Fibroblast of skin of right quadriceps (primary cell): ENCODE measurements at regions not wholly inside any gene's neighbourhood (a gene's known extent, or its start where the extent isn't known, plus 50 kb on each side); places are given as distances from the start of the nearest gene placed in this dataset.
A peak's percentile ranks its signal among the peaks of the same experiment; 100 is the strongest.
"Not testable (repeated sequence)": the region's sequence is repeated elsewhere in the genome, so short reads cannot be mapped to it uniquely, and the experiment has no call there.

ENCODE experiments used
- DNase-seq: peaks from one replicate; pipeline ENCODE4 v3.0.0-alpha.2; 2013

GRCh38 chr10:65335311-65335710 lies 1590.5 kb upstream of the LRRTM3 start:
- no peak for DNase-seq

- no peak for DNase-seq
Observed at GRCh38 chr10:65340340-65340739, 1585.5 kb upstream of the LRRTM3 start.

GRCh38 chr10:65341323-65341925 lies 1584.4 kb upstream of the LRRTM3 start:
- DNase-seq = peak; percentile 47

GRCh38 chr10:65342245-65342644 lies 1583.6 kb upstream of the LRRTM3 start:
- DNase-seq = no peak

- DNase-seq = no peak
Observed at GRCh38 chr10:65346466-65346865, 1579.4 kb upstream of the LRRTM3 start.

- DNase-seq = no peak
Observed at GRCh38 chr10:65348637-65349036, 1577.2 kb upstream of the LRRTM3 start.

GRCh38 chr10:65350611-65351010 lies 1575.2 kb upstream of the LRRTM3 start:
- DNase-seq = no peak

GRCh38 chr10:65355141-65355680 lies 1570.6 kb upstream of the LRRTM3 start:
- DNase-seq = no peak

GRCh38 chr10:65358565-65358964 lies 1567.3 kb upstream of the LRRTM3 start:
- DNase-seq = peak; percentile 7

GRCh38 chr10:65360497-65360896 lies 1565.3 kb upstream of the LRRTM3 start:
- no peak for DNase-seq

GRCh38 chr10:65365878-65366277 lies 1560.0 kb upstream of the LRRTM3 start:
- DNase-seq = peak; percentile 5

- no peak for DNase-seq
Observed at GRCh38 chr10:65367706-65368105, 1558.1 kb upstream of the LRRTM3 start.

GRCh38 chr10:65375528-65375927 lies 1550.3 kb upstream of the LRRTM3 start:
- DNase-seq = no peak

- DNase-seq = no peak
Observed at GRCh38 chr10:65377687-65378086, 1548.1 kb upstream of the LRRTM3 start.

- peak; percentile 68 for DNase-seq
Observed at GRCh38 chr10:65394502-65395297, 1531.1 kb upstream of the LRRTM3 start.

GRCh38 chr10:65395631-65396030 lies 1530.2 kb upstream of the LRRTM3 start:
- no peak for DNase-seq

GRCh38 chr10:65396997-65397396 lies 1528.8 kb upstream of the LRRTM3 start:
- DNase-seq = peak; percentile 11

GRCh38 chr10:65408401-65408800 lies 1517.4 kb upstream of the LRRTM3 start:
- DNase-seq = no peak

- no peak for DNase-seq
Observed at GRCh38 chr10:65413001-65413400, 1512.8 kb upstream of the LRRTM3 start.

- no peak for DNase-seq
Observed at GRCh38 chr10:65415318-65415717, 1510.5 kb upstream of the LRRTM3 start.

GRCh38 chr10:65416094-65416493 lies 1509.7 kb upstream of the LRRTM3 start:
- DNase-seq = peak; percentile 3

- no peak for DNase-seq
Observed at GRCh38 chr10:65419629-65420028, 1506.2 kb upstream of the LRRTM3 start.

- DNase-seq = no peak
Observed at GRCh38 chr10:65423043-65423442, 1502.8 kb upstream of the LRRTM3 start.

GRCh38 chr10:65429381-65429780 lies 1496.5 kb upstream of the LRRTM3 start:
- DNase-seq = not testable (repeated sequence)
